Esophagus muscularis mucosa (tissue), 4 donors: ENCODE measurements at regions not wholly inside any gene's neighbourhood (a gene's known extent, or its start where the extent isn't known, plus 50 kb on each side); places are given as distances from the start of the nearest gene placed in this dataset.

ENCODE experiments used
- DNase-seq: peaks from one replicate; pipeline ENCODE4 v3.0.0-alpha.2; 2017; ENCODE audit errors: extremely low spot score
- H3K27ac ChIP-seq, 4 donors: fragments of 200-600 bp; sonication (generic); replicated peaks in 1 of 4; 1 replicate in 3 of 4; 2 replicates in 1 of 4; pipeline ENCODE4 v1.5.1; 2016 to 2019; ENCODE audit warnings: mild to moderate bottlenecking in 1 of 4
- H3K27me3 ChIP-seq, 4 donors: fragments of 200-600 bp; sonication (generic); one replicate each; pipeline versions ENCODE4 v1.5.1 to v1.6.0; 2016 to 2019
- H3K36me3 ChIP-seq, 4 donors: fragments of 200-600 bp; sonication (generic); one replicate each; pipeline ENCODE4 v1.5.1; 2016 to 2019
- H3K4me1 ChIP-seq, 4 donors: fragments of 200-600 bp; sonication (generic); one replicate each; pipeline ENCODE4 v1.5.1; 2016 to 2019
- H3K4me3 ChIP-seq, 4 donors: fragments of 200-600 bp; sonication (generic); 1 replicate in 2 of 4; 2 replicates in 2 of 4; pipeline ENCODE4 v1.5.1; 2016 to 2019; ENCODE audit warnings: mild to moderate bottlenecking in 4 of 4, moderate library complexity in 1 of 4
- H3K9me3 ChIP-seq, 4 donors: fragments of 200-600 bp; sonication (generic); 1 replicate in 3 of 4; 2 replicates in 1 of 4; pipeline ENCODE4 v1.5.1; 2016 to 2019
- EP300 ChIP-seq: sonication (generic); formaldehyde crosslinking; IDR thresholded peaks from one replicate; pipeline ENCODE4 v1.6.1; 2017; ENCODE audit warnings: antibody characterized with exemption
- POLR2A ChIP-seq: fragments of 450-650 bp; IDR thresholded peaks from one replicate; pipeline ENCODE4 v1.6.1; 2017; ENCODE audit warnings: antibody characterized with exemption, moderate library complexity, mild to moderate bottlenecking, low read depth
- POLR2AphosphoS5 ChIP-seq, 2 donors: sonication (generic); formaldehyde crosslinking; IDR thresholded peaks; one replicate each; pipeline ENCODE4 v1.6.1; 2017; ENCODE audit warnings: antibody characterized with exemption in 2 of 2
- WGBS: methylation state at CpG from one replicate; pipeline ENCODE4 v1.1.5; 2018; 5-methylcytosine and 5-hydroxymethylcytosine counted together
- intact Hi-C: fragments of 100-400 bp; cut with DNase I; formaldehyde crosslinking; loops from one replicate; pipeline ENCODE4 v1.15.1; 2023
- TF ChIP-seq, protein P1 (sequence below), 3 experiments: fragments of 200-600 bp in 2 of 3; fragments of 450-650 bp in 1 of 3; sonication (generic) in 2 of 3; IDR thresholded peaks; one replicate each; pipeline ENCODE4 v1.5.1; 2017 to 2019; ENCODE audit warnings: antibody characterized with exemption in 3 of 3, mild to moderate bottlenecking in 2 of 3, moderate library complexity in 1 of 3

DNA sequence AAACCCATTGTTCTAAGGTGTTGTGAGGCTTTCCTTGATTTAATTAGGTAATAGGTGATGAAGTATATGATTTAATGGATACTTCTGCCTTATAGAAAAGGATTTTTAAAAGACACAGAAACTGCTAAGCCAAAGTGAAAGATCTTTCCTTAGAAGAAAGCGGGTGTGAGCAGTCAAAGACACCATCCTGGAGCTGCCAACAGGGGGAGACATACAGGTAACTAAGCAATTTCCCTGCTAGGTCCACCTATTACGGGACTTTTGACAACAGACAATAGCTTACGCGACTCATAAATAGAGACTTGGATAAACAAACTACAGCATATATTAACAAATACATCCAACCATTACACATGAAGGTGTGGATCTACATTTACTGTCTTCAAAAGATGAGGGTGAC is 669.5 kb downstream of the SQOR start:
- intact Hi-C loops, result no loop called here
- Histone ChIP-seq H3K4me1 (no peaks in the 10 kb centered on the region), H3K4me3 (no peak overlapping the region), H3K27me3 (peaks cover 0 to 5% (median 0%) of the 10 kb centered on the region in 4 donors), H3K36me3 (no peaks in the 10 kb centered on the region), H3K27ac (no peak overlapping the region), H3K9me3 (no peaks in the 10 kb centered on the region)
- 83% methylated on average over 4 of the region's 4 CpGs for WGBS
- no peak for DNase-seq
- TF ChIP-seq POLR2A (no peak), EP300 (no peak), POLR2AphosphoS5 (IDR thresholded peaks at IDR 0.05) (no peak)
- TF ChIP-seq, protein P1, sequence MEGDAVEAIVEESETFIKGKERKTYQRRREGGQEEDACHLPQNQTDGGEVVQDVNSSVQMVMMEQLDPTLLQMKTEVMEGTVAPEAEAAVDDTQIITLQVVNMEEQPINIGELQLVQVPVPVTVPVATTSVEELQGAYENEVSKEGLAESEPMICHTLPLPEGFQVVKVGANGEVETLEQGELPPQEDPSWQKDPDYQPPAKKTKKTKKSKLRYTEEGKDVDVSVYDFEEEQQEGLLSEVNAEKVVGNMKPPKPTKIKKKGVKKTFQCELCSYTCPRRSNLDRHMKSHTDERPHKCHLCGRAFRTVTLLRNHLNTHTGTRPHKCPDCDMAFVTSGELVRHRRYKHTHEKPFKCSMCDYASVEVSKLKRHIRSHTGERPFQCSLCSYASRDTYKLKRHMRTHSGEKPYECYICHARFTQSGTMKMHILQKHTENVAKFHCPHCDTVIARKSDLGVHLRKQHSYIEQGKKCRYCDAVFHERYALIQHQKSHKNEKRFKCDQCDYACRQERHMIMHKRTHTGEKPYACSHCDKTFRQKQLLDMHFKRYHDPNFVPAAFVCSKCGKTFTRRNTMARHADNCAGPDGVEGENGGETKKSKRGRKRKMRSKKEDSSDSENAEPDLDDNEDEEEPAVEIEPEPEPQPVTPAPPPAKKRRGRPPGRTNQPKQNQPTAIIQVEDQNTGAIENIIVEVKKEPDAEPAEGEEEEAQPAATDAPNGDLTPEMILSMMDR (IDR thresholded peaks at IDR 0.05), result no peak

DNA sequence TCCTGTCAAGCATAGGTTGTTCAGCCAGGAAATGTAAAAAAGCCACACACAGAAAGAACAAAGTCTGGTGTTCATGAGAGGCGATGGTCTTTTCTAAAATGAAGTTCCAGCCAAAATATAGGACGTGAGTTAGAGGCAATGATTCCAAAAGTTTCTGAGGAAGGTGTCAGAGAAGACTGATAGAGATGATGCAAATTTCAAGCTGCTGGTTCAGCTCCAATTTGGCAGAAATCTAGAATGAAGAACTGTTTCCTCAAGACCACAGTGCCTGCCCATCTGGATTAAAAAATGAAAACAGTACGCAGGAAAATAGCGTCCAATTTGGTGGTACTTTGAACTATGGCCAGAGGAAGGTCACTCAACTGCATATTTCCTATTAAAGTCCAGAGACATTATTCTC is 672.9 kb downstream of the SQOR start:
- peaks cover 0 to 8% (median 0%) of the 10 kb centered on the region in 4 donors for H3K27me3 ChIP-seq
- H3K27ac ChIP-seq, result no peak overlapping the region
- no peak for TF ChIP-seq POLR2AphosphoS5 (IDR thresholded peaks at IDR 0.05)
- TF ChIP-seq, protein P1 (IDR thresholded peaks at IDR 0.05), result no peak
- 35% methylated on average over 4 of the region's 4 CpGs for WGBS
- DNase-seq, result no peak
- no peak overlapping the region for H3K4me3 ChIP-seq
- H3K36me3 ChIP-seq, result no peaks in the 10 kb centered on the region
- H3K4me1 ChIP-seq, result no peaks in the 10 kb centered on the region
- intact Hi-C loops, result no loop called here
- no peaks in the 10 kb centered on the region for H3K9me3 ChIP-seq

- WGBS, result 82% methylated on average over 3 of the region's 3 CpGs
- no peaks in the 10 kb centered on the region for H3K36me3 ChIP-seq
- no peaks in the 10 kb centered on the region for H3K9me3 ChIP-seq
- H3K4me1 ChIP-seq, result no peaks in the 10 kb centered on the region
- intact Hi-C loops, result no loop called here
- no peak overlapping the region for H3K27ac ChIP-seq
- peaks cover 0 to 3% (median 0%) of the 10 kb centered on the region in 4 donors for H3K27me3 ChIP-seq
- TF ChIP-seq EP300, result no peak
- TF ChIP-seq, protein P1 (IDR thresholded peaks at IDR 0.05), result no peak
- no peak for TF ChIP-seq POLR2AphosphoS5 (IDR thresholded peaks at IDR 0.05)
- no peak for TF ChIP-seq POLR2A
- no peak overlapping the region for H3K4me3 ChIP-seq
- DNase-seq, result no peak
These were observed 675.1 kb downstream of the SQOR start for GRCh38 chr15:46309914-46310313.

GRCh38 chr15:46312133-46312740 is 677.4 kb downstream of the SQOR start:
- DNase-seq, result no peak
- Histone ChIP-seq H3K36me3 (no peaks in the 10 kb centered on the region), H3K27ac (no peak overlapping the region), H3K4me1 (no peaks in the 10 kb centered on the region), H3K27me3 (peaks cover 0 to 3% (median 0%) of the 10 kb centered on the region in 4 donors), H3K4me3 (no peak overlapping the region), H3K9me3 (no peaks in the 10 kb centered on the region)
- 27% methylated on average over 2 of the region's 2 CpGs for WGBS
- intact Hi-C loops, result no loop called here
- no peak for TF ChIP-seq POLR2A
- TF ChIP-seq, protein P1 (IDR thresholded peaks at IDR 0.05), result peak; percentile 65 to 89 (median 71)

GRCh38 chr15:46315434-46315833 is 680.6 kb downstream of the SQOR start:
- TF ChIP-seq POLR2AphosphoS5 (IDR thresholded peaks at IDR 0.05) (no peak), EP300 (no peak), POLR2A (no peak)
- TF ChIP-seq, protein P1 (IDR thresholded peaks at IDR 0.05), result no peak
- Histone ChIP-seq H3K4me3 (no peak overlapping the region), H3K27ac (no peak overlapping the region), H3K9me3 (no peaks in the 10 kb centered on the region), H3K27me3 (no peaks in the 10 kb centered on the region), H3K36me3 (no peaks in the 10 kb centered on the region), H3K4me1 (no peaks in the 10 kb centered on the region)
- intact Hi-C loops, result no loop called here
- no peak for DNase-seq
- WGBS, result 76% methylated on average over 2 of the region's 3 CpGs
